ENCODE measurements at regions not wholly inside any gene's neighbourhood (a gene's known extent, or its start where the extent isn't known, plus 50 kb on each side); places are given as distances from the start of the nearest gene placed in this dataset.

GRCh38 chrX:889966-890651, 259.5 kb downstream of the SHOX start:
- no peak overlapping the region for H3K4me2 ChIP-seq
- no peaks in the 10 kb centered on the region for H3K27me3 ChIP-seq (ENCODE audit: insufficient read depth)
- no peaks in the 10 kb centered on the region; the same call in 1 of the 2 replicates for H4K20me1 ChIP-seq (replicated peaks; ENCODE audit: insufficient read depth)
- H3F3A ChIP-seq (replicated peaks; ENCODE audit: low read depth): no peaks in the 10 kb centered on the region
- DNase-seq (ENCODE audit: low spot score): no peak
- no peaks in the 10 kb centered on the region for H3K4me1 ChIP-seq (ENCODE audit: insufficient read depth)
- peaks cover 6% of the 10 kb centered on the region; the same call in 1 of the 2 replicates for H3K36me3 ChIP-seq (ENCODE audit: insufficient read depth)
- H3K4me1 Mint-ChIP-seq: no peaks in the 10 kb centered on the region
- H3K36me3 Mint-ChIP-seq (ENCODE audit: low read depth): peaks cover 55% of the 10 kb centered on the region
- no peak overlapping the region for H2AFZ ChIP-seq
- no peak overlapping the region for H3K4me3 ChIP-seq
- no peak overlapping the region for H3K4me3 Mint-ChIP-seq
- no peaks in the 10 kb centered on the region for H3K79me2 ChIP-seq (replicated peaks; ENCODE audit: insufficient read depth)
- no peak for TF ChIP-seq STAT1 (IDR thresholded peaks at IDR 0.05; ENCODE audit: unreplicated experiment)
- TF ChIP-seq ZNF331 (CRISPR knock-in tag; IDR thresholded peaks at IDR 0.05; ENCODE audit: low read depth): no peak
- TF ChIP-seq, protein P1, sequence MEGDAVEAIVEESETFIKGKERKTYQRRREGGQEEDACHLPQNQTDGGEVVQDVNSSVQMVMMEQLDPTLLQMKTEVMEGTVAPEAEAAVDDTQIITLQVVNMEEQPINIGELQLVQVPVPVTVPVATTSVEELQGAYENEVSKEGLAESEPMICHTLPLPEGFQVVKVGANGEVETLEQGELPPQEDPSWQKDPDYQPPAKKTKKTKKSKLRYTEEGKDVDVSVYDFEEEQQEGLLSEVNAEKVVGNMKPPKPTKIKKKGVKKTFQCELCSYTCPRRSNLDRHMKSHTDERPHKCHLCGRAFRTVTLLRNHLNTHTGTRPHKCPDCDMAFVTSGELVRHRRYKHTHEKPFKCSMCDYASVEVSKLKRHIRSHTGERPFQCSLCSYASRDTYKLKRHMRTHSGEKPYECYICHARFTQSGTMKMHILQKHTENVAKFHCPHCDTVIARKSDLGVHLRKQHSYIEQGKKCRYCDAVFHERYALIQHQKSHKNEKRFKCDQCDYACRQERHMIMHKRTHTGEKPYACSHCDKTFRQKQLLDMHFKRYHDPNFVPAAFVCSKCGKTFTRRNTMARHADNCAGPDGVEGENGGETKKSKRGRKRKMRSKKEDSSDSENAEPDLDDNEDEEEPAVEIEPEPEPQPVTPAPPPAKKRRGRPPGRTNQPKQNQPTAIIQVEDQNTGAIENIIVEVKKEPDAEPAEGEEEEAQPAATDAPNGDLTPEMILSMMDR (conservative IDR thresholded peaks at IDR 0.05; ENCODE audit: low read depth in 2 of 2): no peak
- no peak for TF ChIP-seq NANOG (IDR thresholded peaks at IDR 0.05; ENCODE audit: borderline replicate concordance)
- TF ChIP-seq POLR2AphosphoS5 (IDR thresholded peaks at IDR 0.05; ENCODE audit: low read depth): no peak
- no peak for TF ChIP-seq CREB1 (CRISPR knock-in tag; IDR thresholded peaks at IDR 0.05; ENCODE audit: low read depth)
- TF ChIP-seq EZH2phosphoT487 (IDR thresholded peaks at IDR 0.05; ENCODE audit: unreplicated experiment): no peak
- no peak for TF ChIP-seq ZNF462 (CRISPR knock-in tag; IDR thresholded peaks at IDR 0.05)
- TF ChIP-seq REST (IDR thresholded peaks at IDR 0.05; ENCODE audit: unreplicated experiment): no peak
- TF ChIP-seq EZH2 (IDR thresholded peaks at IDR 0.05; ENCODE audit: low read depth, unreplicated experiment): no peak
- no peak for TF ChIP-seq JUNB (IDR thresholded peaks at IDR 0.05; ENCODE audit: unreplicated experiment)
- no peak for TF ChIP-seq ZNF114 (CRISPR knock-in tag; IDR thresholded peaks at IDR 0.05)
- no peak for TF ChIP-seq ETS1 (IDR thresholded peaks at IDR 0.05)
- ATAC-seq: no peak
- no peaks in the 10 kb centered on the region for H3K9me2 ChIP-seq (ENCODE audit: insufficient read depth)
- H3K27ac Mint-ChIP-seq: no peak overlapping the region
- H3K27me3 Mint-ChIP-seq (ENCODE audit: insufficient read depth, low read depth, poor library complexity): peaks cover 2% of the 10 kb centered on the region
- no peak overlapping the region for H3K27ac ChIP-seq (ENCODE audit: low read depth)
- H3K9me3 Mint-ChIP-seq: peaks cover 97% of the 10 kb centered on the region

Measured in GM23338 (cell line).